ENCODE measurements at regions not wholly inside any gene's neighbourhood (a gene's known extent, or its start where the extent isn't known, plus 50 kb on each side); places are given as distances from the start of the nearest gene placed in this dataset.

DNA sequence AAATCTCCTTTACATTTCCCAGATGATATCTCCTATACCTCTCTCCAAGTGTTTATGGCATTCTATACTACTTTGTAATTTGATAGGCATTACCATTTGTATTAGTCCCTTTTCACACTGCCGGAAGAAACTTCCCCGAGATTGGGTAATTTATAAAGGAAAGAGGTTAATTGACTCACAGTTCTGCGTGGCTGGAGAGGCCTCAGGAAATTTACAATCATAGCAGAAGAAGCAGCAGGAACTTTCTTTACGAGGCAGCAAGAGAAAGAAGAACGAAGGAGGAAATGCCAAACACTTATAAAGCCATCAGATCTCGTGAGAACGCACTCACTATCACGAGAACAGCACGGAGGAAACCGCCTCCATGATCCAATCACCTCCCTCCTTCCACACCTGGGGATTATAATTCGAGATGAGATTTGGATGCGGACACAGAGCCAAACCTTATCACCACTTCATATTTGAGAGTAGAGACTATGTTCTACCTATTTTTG, 1194.6 kb downstream of the SORCS1 start:
- intact Hi-C loops (cut with DNase I) = no loop called here
- no peaks in the 10 kb centered on the region for H3K27me3 ChIP-seq
- WGBS = 75% methylated on average over 12 of the region's 12 CpGs

DNA sequence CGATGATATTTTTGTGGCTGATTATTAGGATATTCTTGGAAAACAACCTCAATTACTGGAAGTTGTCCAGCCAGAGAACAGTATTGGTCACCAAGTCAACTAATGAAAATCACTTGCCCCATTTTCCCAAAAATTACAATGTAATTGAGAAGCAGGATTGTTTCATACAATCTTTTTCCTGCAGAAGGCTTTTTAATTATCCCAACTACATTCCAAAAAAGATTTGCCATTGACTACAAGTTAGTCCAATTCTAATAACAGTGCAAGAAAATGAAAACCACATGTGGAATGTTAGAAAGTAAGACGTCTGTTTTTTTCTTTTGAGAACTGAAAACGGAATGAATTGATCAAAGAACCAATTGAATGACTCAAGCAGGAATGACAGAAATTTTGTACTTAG, 1195.8 kb downstream of the SORCS1 start:
- Histone ChIP-seq H3K4me3 (no peak overlapping the region), H3K36me3 (no peaks in the 10 kb centered on the region), H3K27ac (replicated peaks in 1 of 4) (no peak overlapping the region), H3K9me3 (no peaks in the 10 kb centered on the region), H3K4me1 (peaks cover 0 to 22% (median 9%) of the 10 kb centered on the region in 4 donors), H3K27me3 (no peaks in the 10 kb centered on the region)
- WGBS = 77% methylated on average over 3 of the region's 3 CpGs
- no peak for TF ChIP-seq POLR2A (IDR thresholded peaks at IDR 0.05; ENCODE audit: low read depth)
- no peak for TF ChIP-seq EP300 (IDR thresholded peaks at IDR 0.05)
- no peak for TF ChIP-seq POLR2AphosphoS5 (IDR thresholded peaks at IDR 0.05)
- TF ChIP-seq, protein P1, sequence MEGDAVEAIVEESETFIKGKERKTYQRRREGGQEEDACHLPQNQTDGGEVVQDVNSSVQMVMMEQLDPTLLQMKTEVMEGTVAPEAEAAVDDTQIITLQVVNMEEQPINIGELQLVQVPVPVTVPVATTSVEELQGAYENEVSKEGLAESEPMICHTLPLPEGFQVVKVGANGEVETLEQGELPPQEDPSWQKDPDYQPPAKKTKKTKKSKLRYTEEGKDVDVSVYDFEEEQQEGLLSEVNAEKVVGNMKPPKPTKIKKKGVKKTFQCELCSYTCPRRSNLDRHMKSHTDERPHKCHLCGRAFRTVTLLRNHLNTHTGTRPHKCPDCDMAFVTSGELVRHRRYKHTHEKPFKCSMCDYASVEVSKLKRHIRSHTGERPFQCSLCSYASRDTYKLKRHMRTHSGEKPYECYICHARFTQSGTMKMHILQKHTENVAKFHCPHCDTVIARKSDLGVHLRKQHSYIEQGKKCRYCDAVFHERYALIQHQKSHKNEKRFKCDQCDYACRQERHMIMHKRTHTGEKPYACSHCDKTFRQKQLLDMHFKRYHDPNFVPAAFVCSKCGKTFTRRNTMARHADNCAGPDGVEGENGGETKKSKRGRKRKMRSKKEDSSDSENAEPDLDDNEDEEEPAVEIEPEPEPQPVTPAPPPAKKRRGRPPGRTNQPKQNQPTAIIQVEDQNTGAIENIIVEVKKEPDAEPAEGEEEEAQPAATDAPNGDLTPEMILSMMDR (IDR thresholded peaks at IDR 0.05) = no peak
- DNase-seq (ENCODE audit: extremely low spot score) = no peak
- intact Hi-C loops (cut with DNase I) = no loop called here

More for the DNA sequence above, 1194.6 kb downstream of the SORCS1 start:
- TF ChIP-seq, protein P1 (IDR thresholded peaks at IDR 0.05) = no peak
- no peak for TF ChIP-seq EP300 (IDR thresholded peaks at IDR 0.05)
- DNase-seq (ENCODE audit: extremely low spot score) = no peak
- Histone ChIP-seq H3K4me3 (no peak overlapping the region), H3K9me3 (no peaks in the 10 kb centered on the region), H3K27ac (replicated peaks in 1 of 4) (no peak overlapping the region), H3K36me3 (no peaks in the 10 kb centered on the region), H3K4me1 (peaks cover 0 to 21% (median 7%) of the 10 kb centered on the region in 4 donors)

DNA sequence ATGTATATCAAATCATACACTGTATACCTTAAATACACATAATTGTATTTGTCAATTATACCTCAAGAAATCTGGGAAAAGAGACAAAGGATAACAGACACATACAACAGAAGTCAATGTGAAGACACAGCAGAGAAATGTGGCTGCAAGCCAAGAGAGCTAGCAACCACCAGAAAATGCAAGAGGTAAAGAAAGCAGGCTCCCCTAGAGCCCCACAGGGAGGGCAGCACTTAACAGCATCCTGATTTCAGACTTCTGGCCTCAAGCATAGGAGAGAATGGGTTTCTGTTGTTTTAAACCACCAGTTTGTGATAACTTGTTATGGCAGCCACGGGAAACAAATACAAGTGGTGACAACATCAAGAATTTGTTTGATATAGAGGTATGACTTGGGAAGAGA, 1197.2 kb downstream of the SORCS1 start:
- intact Hi-C loops (cut with DNase I) = no loop called here
- WGBS = 67% methylated on average over 1 of the region's 1 CpG
- Histone ChIP-seq H3K36me3 (no peaks in the 10 kb centered on the region), H3K27me3 (no peaks in the 10 kb centered on the region), H3K9me3 (no peaks in the 10 kb centered on the region), H3K4me1 (peaks cover 0 to 28% (median 19%) of the 10 kb centered on the region in 4 donors), H3K27ac (replicated peaks in 1 of 4) (no peak overlapping the region), H3K4me3 (no peak overlapping the region)
- no peak for DNase-seq (ENCODE audit: extremely low spot score)
- TF ChIP-seq POLR2A (IDR thresholded peaks at IDR 0.05; ENCODE audit: low read depth) (no peak), POLR2AphosphoS5 (IDR thresholded peaks at IDR 0.05) (no peak), EP300 (IDR thresholded peaks at IDR 0.05) (no peak)
- TF ChIP-seq, protein P1 (IDR thresholded peaks at IDR 0.05) = no peak

DNA sequence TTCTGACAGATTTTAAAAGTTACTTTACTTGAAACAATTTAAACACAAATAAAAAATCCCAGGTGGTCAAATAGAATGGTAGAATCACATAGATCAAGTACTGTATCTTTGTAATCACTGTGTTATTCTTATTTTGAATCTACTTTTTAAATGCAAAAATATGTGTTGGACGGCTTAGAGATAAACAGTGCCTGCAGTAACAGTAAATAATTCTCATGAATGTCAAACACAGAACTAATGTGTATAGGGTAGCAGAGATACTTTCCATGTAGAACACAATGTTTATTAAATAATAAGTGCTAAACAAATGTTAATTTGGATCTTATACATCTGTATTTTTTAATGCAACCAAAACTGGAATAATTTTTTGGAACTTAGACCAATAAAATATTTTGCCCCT, 1199.4 kb downstream of the SORCS1 start:
- 51% methylated on average over 1 of the region's 1 CpG for whole genome bisulfite sequencing

More for the DNA sequence above, 1199.4 kb downstream of the SORCS1 start:
- H3K36me3 ChIP-seq = no peaks in the 10 kb centered on the region
- no peak for DNase-seq (ENCODE audit: extremely low spot score)
- H3K27ac ChIP-seq (replicated peaks in 1 of 4) = no peak overlapping the region
- H3K9me3 ChIP-seq = no peaks in the 10 kb centered on the region
- intact Hi-C loops (cut with DNase I) = no loop called here
- no peak overlapping the region for H3K4me3 ChIP-seq
- peaks cover 0 to 19% (median 13%) of the 10 kb centered on the region in 4 donors for H3K4me1 ChIP-seq
- no peaks in the 10 kb centered on the region for H3K27me3 ChIP-seq
- TF ChIP-seq EP300 (IDR thresholded peaks at IDR 0.05) (no peak), POLR2A (IDR thresholded peaks at IDR 0.05; ENCODE audit: low read depth) (no peak), POLR2AphosphoS5 (IDR thresholded peaks at IDR 0.05) (no peak)
- TF ChIP-seq, protein P1 (IDR thresholded peaks at IDR 0.05) = no peak

Data from esophagus muscularis mucosa (tissue), 4 donors.